ENCODE measurements at regions not wholly inside any gene's neighbourhood (a gene's known extent, or its start where the extent isn't known, plus 50 kb on each side); places are given as distances from the start of the nearest gene placed in this dataset.

DNA sequence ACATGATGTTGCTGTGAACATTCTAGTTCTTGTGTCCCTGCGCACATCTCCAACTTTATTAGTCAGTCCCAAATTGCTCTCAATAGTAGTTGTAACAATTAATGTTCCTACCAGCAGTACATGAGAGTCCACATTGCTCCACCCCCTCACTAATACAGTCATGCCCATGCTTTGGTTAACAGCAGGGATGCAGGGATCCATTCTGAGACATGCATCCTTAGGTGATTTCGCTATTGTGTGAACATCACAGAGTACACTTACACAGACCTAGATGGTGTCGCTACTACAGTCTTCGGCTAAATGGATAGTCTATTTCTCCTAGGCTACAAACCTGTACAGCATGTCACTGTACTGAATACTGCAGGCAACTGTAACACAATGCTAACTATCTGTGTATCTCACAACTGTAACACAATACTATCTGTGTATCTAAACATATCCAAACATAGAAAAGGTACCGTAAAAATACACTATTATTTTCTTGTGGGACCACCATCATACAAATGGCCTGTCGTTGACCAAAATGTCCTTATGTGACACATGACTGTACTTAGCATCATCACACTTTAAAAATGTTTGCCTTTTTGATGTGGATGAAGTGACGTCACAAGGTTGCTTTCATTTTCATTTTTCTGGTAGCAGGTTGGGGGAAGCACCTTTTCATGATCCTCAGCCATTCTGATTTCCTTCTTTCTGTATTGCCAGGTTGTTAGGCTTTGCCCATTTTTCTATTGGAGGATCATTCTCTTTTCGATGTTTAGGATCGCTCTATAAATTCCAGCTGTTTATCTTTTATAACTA lies 82.9 kb upstream of the RNF152 start:
- DNase-seq (ENCODE audit: extremely low spot score) = no peak
- TF ChIP-seq, protein P1, sequence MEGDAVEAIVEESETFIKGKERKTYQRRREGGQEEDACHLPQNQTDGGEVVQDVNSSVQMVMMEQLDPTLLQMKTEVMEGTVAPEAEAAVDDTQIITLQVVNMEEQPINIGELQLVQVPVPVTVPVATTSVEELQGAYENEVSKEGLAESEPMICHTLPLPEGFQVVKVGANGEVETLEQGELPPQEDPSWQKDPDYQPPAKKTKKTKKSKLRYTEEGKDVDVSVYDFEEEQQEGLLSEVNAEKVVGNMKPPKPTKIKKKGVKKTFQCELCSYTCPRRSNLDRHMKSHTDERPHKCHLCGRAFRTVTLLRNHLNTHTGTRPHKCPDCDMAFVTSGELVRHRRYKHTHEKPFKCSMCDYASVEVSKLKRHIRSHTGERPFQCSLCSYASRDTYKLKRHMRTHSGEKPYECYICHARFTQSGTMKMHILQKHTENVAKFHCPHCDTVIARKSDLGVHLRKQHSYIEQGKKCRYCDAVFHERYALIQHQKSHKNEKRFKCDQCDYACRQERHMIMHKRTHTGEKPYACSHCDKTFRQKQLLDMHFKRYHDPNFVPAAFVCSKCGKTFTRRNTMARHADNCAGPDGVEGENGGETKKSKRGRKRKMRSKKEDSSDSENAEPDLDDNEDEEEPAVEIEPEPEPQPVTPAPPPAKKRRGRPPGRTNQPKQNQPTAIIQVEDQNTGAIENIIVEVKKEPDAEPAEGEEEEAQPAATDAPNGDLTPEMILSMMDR (IDR thresholded peaks at IDR 0.05; ENCODE audit: control extremely low read depth, extremely low read depth, low read depth, missing control alignments) = no peak
- POLR2A ChIA-PET = no interaction called here
- CTCF ChIA-PET = no interaction called here

DNA sequence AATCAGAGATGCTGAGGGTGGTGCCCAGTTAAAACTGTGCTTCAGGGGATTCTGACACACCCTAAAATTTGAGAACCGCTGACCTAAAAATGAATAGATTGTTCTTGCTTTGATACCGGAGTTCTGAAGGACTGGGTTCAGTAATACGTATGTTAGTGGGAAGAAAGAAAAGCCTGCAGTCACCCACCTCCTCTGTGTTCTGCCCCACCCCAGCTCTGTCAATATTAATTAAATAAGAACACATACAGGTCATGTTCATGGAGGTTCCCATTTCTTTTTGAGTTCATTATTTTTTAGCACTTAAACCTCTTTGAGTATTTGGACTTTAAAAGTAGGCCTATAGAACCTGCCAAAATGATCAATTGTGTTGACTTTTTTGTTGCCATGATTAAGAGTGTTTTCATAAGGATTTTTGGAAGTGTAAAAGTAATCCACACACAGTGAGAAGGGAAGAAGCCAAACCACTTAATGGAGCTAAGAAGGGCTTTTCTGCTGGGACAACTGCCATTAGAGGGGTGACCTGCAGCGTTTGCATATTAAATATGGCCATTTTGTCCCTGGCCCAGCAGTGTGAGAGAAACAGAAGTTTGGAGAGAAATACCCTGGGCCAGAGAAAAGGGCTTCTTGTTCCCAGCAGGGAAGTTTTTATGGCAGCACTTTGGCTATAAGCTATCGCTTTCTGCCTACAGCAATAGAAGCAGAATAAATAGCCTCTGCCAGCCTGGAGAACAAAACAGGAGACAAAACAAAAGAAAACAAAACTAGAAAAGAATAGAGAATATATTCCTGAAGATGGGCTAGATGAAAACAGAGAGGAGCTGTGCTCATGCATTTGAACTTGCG lies 80.7 kb upstream of the RNF152 start:
- DNase-seq (ENCODE audit: extremely low spot score) = no peak
- TF ChIP-seq, protein P1 (IDR thresholded peaks at IDR 0.05; ENCODE audit: control extremely low read depth, extremely low read depth, low read depth, missing control alignments) = no peak
- POLR2A ChIA-PET = no interaction called here
- CTCF ChIA-PET = interaction anchor here (1.3 to 2.1 kb wide), 4 partner anchors 9 to 71 kb away, joined by 4 to 5 read pairs (median 4); no protein-coding TSS in a partner anchor

DNA sequence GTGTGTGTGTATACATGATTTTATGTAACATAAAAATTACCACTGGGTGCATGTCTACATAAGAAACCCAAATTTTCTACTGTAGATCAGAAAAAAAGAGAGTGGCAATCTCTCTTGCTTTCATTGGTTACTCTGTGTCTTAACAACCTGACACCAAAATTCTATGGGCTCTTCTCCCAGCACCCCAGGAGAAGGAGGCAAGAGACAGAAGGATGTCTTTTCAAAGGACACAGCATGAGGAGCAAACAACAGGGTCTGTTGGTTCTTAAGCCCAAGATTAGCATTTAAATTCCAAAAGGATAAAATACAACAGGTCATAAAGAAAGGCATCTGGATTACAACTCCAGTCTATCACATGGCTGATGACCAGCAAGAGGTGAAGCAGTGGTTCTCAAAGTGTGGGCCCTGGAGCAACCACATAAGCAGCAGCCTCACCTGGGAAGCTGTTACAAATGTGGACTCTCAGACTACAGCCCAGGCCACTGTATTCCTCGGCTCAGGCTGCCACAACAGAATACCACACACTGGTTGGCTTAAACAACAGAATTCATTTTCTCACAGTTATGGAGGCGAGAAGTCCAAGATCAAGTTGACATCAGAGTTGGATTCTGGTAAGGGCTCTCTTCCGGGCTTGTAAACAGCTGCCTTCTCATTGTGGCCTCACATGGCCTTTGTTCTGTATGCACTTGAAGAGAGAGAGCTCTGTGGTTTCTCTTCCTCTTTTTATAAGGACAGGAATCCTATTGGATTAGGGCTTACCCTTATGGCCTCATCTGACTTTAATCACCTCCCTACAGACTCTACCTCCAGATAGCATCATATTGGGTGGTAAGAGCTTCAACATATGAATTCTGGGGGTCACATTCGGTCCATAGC lies 79.8 kb upstream of the RNF152 start:
- no peak for DNase-seq (ENCODE audit: extremely low spot score)
- ChIA-PET CTCF (interaction anchor here (1.3 to 2.1 kb wide), 3 partner anchors 10 to 70 kb away, joined by 4 to 5 read pairs (median 4); no protein-coding TSS in a partner anchor), POLR2A (no interaction called here)
- TF ChIP-seq, protein P1 (IDR thresholded peaks at IDR 0.05; ENCODE audit: control extremely low read depth, extremely low read depth, low read depth, missing control alignments) = no peak

DNA sequence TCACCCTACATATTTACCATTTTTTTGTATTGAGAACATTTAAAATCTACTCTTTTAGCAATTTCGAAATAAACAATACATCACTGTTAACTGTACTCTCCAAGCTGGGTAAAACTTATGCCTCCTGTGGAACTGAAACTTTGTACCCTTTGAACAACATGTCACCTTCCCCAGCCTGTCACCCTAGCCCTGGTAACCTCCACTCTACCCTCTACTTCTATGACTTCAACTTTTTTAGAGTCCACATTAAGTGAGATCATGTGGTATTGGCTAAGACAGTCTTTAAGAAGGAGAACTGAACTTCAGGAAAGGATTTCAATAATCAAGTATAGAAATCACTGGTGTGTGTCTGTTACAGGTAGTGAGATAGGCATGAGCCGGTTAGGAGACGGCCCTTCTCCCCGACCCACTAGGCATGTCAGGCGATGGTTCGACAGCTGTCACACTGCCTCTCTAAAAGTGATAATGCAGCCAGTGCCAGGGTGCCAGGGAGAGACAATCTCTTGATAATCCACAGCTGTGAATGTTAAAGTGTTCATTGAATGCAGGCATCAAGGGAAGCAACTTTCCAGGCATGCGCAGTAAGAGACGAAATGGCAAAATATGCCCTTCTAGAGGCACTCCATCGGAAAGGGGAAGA lies 74.6 kb upstream of the RNF152 start:
- ChIA-PET CTCF (no interaction called here), POLR2A (no interaction called here)
- TF ChIP-seq, protein P1 (IDR thresholded peaks at IDR 0.05; ENCODE audit: control extremely low read depth, extremely low read depth, low read depth, missing control alignments) = no peak
- no peak for DNase-seq (ENCODE audit: extremely low spot score)

DNA sequence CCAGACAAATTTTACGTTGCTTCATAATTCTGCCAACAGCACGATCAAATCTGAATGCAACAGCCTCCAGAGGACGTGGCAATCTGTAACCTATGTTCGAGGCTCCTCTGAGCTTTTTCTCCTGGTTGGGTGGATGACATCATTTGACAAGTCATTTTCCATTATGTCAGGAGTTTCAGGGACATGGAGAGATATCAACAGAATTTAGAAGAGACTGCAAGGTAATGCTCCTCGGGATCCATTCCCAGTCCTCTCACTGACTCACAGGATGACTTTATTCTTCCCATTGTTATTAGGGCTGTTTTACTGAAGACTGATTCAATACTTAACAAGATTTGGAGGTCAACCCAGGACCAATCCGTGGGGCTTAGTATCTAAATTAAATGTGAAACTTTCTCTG lies 72.5 kb upstream of the RNF152 start:
- CTCF ChIA-PET = interaction anchor here (0.8 to 2.0 kb wide), 3 partner anchors 9 to 14 kb away, joined by 4 read pairs; no protein-coding TSS in a partner anchor
- TF ChIP-seq, protein P1 (IDR thresholded peaks at IDR 0.05; ENCODE audit: control extremely low read depth, extremely low read depth, low read depth, missing control alignments) = no peak
- DNase-seq (ENCODE audit: extremely low spot score) = no peak
- POLR2A ChIA-PET = no interaction called here

Data from GM10248 (cell line).